GM13976 (cell line): ENCODE measurements at regions not wholly inside any gene's neighbourhood (a gene's known extent, or its start where the extent isn't known, plus 50 kb on each side); places are given as distances from the start of the nearest gene placed in this dataset.

Experiments
- DNase-seq: peaks from one replicate; pipeline ENCODE4 v3.0.0; 2012; ENCODE audit warnings: low spot score
- CTCF ChIP-seq: IDR thresholded peaks from 2 replicates; pipeline ENCODE4 v1.5.1; 2012; ENCODE audit warnings: borderline replicate concordance, mild to moderate bottlenecking; ENCODE audit not compliant: insufficient read depth; ENCODE audit errors: extremely low read depth, missing control alignments, control extremely low read depth
- in situ Hi-C: fragments of 300-500 bp; cut with MboI; formaldehyde crosslinking; loops from one replicate; pipeline ENCODE4 v1.12.0; 2022; ENCODE audit warnings: low sequenced_read_pairs, mixed read lengths, inconsistent platforms; ENCODE audit not compliant: unreplicated experiment

DNA sequence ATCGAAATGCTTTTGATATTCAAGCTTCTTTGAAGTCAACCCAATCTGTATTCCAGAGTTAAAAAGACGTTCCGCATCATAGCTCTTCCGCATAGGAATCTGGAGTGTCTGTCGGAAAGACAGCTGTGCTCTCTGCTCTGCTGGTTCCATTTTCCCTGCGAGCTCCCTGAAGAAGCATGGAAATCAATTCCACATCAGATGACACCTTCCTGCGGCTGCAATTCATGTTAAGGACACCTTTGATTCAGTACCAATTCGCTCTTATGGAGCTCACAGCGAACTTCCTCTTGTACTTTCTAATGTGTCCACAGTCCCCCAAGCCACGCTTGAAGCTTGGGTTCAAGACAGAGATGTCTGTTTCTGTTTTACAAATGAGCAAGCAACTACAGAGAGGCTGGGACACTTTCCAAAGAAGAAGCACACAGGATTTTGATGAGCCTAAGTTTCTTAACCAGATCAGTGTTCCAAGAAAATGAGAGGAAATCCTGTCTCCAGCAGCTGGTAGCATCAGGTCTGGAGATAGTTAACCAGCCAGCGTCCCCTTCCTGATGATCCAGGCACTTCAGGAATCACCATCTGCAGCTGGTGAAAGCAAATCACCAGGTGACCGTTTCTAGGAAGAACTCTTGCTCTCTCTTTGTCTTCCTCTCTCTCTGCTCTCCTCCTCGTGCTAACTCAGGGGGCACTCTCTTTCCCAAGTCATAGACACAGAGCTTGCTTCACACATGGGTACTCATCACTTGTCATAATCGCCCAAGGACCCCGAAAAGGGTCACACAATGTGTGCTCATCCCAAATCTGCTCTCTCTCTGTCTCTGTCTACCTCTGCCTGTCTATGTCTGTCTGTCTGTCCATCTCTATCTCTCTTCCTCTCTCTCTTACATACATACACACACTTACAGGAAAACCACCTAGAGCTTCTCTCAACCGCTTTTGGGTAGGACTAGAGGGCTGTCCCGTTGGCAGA lies 281.8 kb downstream of the FAM43A start:
- peak; percentile 2 for DNase-seq
- in situ Hi-C loops: no loop called here
- no peak for TF ChIP-seq CTCF

GRCh38 chr3:194970066-194970465 lies 284.4 kb downstream of the FAM43A start:
- in situ Hi-C loops: no loop called here
- DNase-seq: no peak

GRCh38 chr3:194971009-194971408 lies 285.3 kb downstream of the FAM43A start:
- DNase-seq: peak; percentile 3
- in situ Hi-C loops: no loop called here
- TF ChIP-seq CTCF: no peak

More at GRCh38 chr3:194970066-194970465, 284.4 kb downstream of the FAM43A start:
- no peak for TF ChIP-seq CTCF

- in situ Hi-C loops: no loop called here
- no peak for DNase-seq
- TF ChIP-seq CTCF: no peak
Observed at GRCh38 chr3:194971965-194972364, 286.3 kb downstream of the FAM43A start.

DNA sequence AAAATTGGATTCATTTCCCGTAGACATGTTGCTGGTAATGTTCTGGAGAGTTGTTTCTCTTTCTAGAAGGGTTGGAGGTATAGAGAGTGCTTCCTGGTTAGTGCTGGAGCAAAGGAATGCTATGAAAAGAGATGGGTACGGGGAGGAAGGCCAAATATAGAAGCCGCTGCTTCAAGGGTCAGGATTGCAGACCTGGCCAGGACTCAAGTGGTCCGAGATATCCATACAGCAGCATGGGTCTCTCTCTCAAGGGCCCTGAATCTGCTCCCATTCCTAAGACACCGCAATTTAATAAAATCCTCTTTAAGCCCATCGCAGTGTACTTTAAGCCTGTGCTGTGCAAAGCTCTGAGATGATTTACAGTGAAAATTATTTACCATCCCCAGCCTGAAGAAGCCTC lies 287.0 kb downstream of the FAM43A start:
- DNase-seq: no peak
- no peak for TF ChIP-seq CTCF
- in situ Hi-C loops: no loop called here

DNA sequence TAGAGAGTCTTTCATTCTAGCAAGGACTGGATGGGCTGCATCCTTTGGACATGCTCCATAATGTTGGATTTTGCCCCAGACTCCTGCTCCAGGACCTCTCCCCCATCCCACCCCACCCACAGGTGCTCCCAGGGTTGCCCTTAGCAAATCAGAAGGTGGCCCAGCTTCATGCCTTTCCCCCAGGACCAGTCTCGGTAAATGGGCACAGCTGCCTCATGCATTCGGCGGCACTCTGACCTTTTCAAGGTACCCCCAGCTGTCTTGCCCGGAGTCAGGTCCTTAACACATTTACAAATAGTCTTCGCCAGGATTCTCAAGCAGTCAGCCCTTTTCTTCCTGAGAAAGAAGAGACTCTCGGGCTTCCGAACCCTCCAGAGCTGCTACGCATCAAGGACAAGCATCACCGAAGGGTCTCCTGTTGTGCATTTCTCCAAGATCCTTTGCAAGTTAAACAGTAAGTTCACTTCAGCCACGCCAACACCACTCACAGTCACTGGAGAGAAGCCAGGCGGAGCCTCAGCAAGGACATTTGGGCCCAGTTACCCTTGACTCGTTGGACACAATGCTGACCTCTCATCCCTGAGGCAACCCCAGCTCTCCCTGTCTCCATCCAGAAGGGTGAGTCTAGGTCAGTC lies 287.8 kb downstream of the FAM43A start:
- no peak for DNase-seq
- TF ChIP-seq CTCF: no peak
- in situ Hi-C loops: no loop called here
